NB4 (cell line): ENCODE measurements at regions not wholly inside any gene's neighbourhood (a gene's known extent, or its start where the extent isn't known, plus 50 kb on each side); places are given as distances from the start of the nearest gene placed in this dataset.

Source experiments
- CTCF ChIP-seq: IDR thresholded peaks from one replicate; pipeline ENCODE4 v1.5.1; 2012; ENCODE audit warnings: low read depth, low read length
- MYC ChIP-seq: IDR thresholded peaks from 2 replicates; pipeline ENCODE4 v1.6.1; 2011; ENCODE audit warnings: low read depth, low read length
- POLR2A ChIP-seq: IDR thresholded peaks from 2 replicates; pipeline ENCODE4 v1.6.1; 2011; ENCODE audit warnings: mild to moderate bottlenecking; ENCODE audit not compliant: insufficient read length; ENCODE audit errors: extremely low read depth
- TF ChIP-seq, protein P1 (sequence below): IDR thresholded peaks from 2 replicates; pipeline ENCODE4 v1.6.1; 2011; ENCODE audit warnings: low read depth, low read length

GRCh38 chr10:118926441-118926840 is 103.1 kb upstream of the NANOS1 start:
- TF ChIP-seq CTCF, result no peak
- TF ChIP-seq POLR2A, result no peak
- no peak for TF ChIP-seq MYC
- TF ChIP-seq, protein P1, sequence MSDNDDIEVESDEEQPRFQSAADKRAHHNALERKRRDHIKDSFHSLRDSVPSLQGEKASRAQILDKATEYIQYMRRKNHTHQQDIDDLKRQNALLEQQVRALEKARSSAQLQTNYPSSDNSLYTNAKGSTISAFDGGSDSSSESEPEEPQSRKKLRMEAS, result no peak
